HG03432 (cell line): ENCODE measurements at regions not wholly inside any gene's neighbourhood (a gene's known extent, or its start where the extent isn't known, plus 50 kb on each side); places are given as distances from the start of the nearest gene placed in this dataset.

ENCODE experiments used
- ATAC-seq: cut with Tn5 transposase; IDR thresholded peaks from one replicate; pipeline ENCODE4 v1.9.1; 2021; ENCODE audit warnings: mild to moderate bottlenecking, moderate library complexity; ENCODE audit not compliant: unreplicated experiment

GRCh38 chrX:13266641-13267345, 53.1 kb downstream of the ATXN3L start:
- no peak for ATAC-seq

- ATAC-seq: no peak
These were observed 54.2 kb downstream of the ATXN3L start for GRCh38 chrX:13265549-13266132.

- no peak for ATAC-seq
These were observed 54.7 kb downstream of the ATXN3L start for GRCh38 chrX:13265111-13265510.

- ATAC-seq: peak; percentile 75
These were observed 56.1 kb downstream of the ATXN3L start for GRCh38 chrX:13263560-13264251.

- ATAC-seq: no peak
These were observed 58.5 kb downstream of the ATXN3L start for GRCh38 chrX:13261348-13261747.

- ATAC-seq: no peak
These were observed 59.3 kb downstream of the ATXN3L start for GRCh38 chrX:13260598-13260997.

GRCh38 chrX:13258725-13259124, 61.1 kb downstream of the ATXN3L start:
- ATAC-seq: no peak

- ATAC-seq: peak; percentile 23
These were observed 61.8 kb downstream of the ATXN3L start for GRCh38 chrX:13258052-13258444.

- peak; percentile 55 for ATAC-seq
These were observed 62.4 kb downstream of the ATXN3L start for GRCh38 chrX:13257223-13258051.

GRCh38 chrX:13256603-13257002, 63.2 kb downstream of the ATXN3L start:
- ATAC-seq: no peak

GRCh38 chrX:13254870-13255269, 65.0 kb downstream of the ATXN3L start:
- ATAC-seq: no peak

- ATAC-seq: peak; percentile 49
These were observed 65.6 kb downstream of the ATXN3L start for GRCh38 chrX:13254076-13254785.

GRCh38 chrX:13253223-13253622, 66.6 kb downstream of the ATXN3L start:
- ATAC-seq: no peak

GRCh38 chrX:13252726-13253125, 67.1 kb downstream of the ATXN3L start:
- no peak for ATAC-seq

- no peak for ATAC-seq
These were observed 68.8 kb downstream of the ATXN3L start for GRCh38 chrX:13250826-13251580.

- no peak for ATAC-seq
These were observed 70.9 kb downstream of the ATXN3L start for GRCh38 chrX:13248867-13249486.

GRCh38 chrX:13239272-13239671, 80.6 kb downstream of the ATXN3L start:
- ATAC-seq: no peak

- no peak for ATAC-seq
These were observed 83.9 kb downstream of the ATXN3L start for GRCh38 chrX:13235930-13236329.

- ATAC-seq: no peak
These were observed 87.4 kb downstream of the ATXN3L start for GRCh38 chrX:13232484-13232883.
